ENCODE measurements at regions not wholly inside any gene's neighbourhood (a gene's known extent, or its start where the extent isn't known, plus 50 kb on each side); places are given as distances from the start of the nearest gene placed in this dataset.
"Not testable (repeated sequence)": the region's sequence is repeated elsewhere in the genome, so short reads cannot be mapped to it uniquely, and the experiment has no call there.

DNA sequence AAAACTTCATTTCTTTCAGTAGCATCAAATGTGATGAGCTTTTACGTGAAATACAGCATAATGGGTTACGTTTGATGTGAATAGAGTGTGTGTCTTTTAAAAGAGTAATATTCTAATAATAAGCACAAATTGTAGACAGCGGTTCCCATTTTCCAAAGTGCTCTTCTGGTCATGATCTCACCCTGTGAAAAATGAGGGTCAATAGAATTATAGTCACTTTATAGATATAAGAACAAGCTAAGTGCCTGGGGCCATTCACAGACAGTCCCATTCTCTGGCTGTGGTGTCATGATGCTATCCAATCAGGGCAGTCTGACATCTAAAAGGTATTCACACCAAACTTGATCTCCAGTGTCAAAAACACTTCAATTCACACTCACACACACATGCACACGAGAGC, 830.8 kb upstream of the AUTS2 start:
- Histone ChIP-seq H3K4me1 (ENCODE audit: control insufficient read depth, insufficient read depth, low read length) (peaks cover 5% of the 10 kb centered on the region), H3K27ac (ENCODE audit: low read depth, low read length) (no peak overlapping the region), H3K36me3 (ENCODE audit: control insufficient read depth, insufficient read depth, low read length) (no peaks in the 10 kb centered on the region), H3K27me3 (ENCODE audit: control insufficient read depth, insufficient read depth, low read length) (no peaks in the 10 kb centered on the region), H3K4me3 (ENCODE audit: low read depth, low read length) (no peak overlapping the region), H3K9me3 (ENCODE audit: control insufficient read depth, insufficient read depth, low read length) (no peaks in the 10 kb centered on the region)
- no peak for DNase-seq (ENCODE audit: low read depth in 4 of 6, low spot score in 6 of 6)
- no CpG with 5 or more reads among the region's 4 CpGs for WGBS (ENCODE audit: insufficient coverage)

DNA sequence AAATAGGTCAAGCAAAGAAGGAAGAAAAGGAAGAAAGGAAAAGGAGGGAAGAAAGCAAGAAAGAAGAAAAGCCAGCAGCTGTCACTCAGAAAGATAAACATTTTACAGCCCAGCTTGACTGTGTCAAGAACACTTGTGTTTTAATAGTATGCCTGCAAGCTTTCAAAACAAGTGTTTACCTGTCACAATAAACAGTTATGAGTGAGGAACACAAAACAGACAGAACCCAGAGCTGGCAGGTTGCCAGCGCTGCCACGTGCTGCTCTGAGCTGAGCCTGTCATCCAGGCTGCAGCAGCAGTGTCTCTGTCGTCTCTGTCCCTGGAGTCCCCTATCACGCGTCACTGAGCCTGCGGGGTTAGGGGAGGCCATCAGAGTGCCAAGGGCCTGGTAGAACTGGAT, 827.6 kb upstream of the AUTS2 start:
- no peaks in the 10 kb centered on the region for H3K27me3 ChIP-seq (ENCODE audit: control insufficient read depth, insufficient read depth, low read length)
- no peaks in the 10 kb centered on the region for H3K9me3 ChIP-seq (ENCODE audit: control insufficient read depth, insufficient read depth, low read length)
- H3K4me1 ChIP-seq (ENCODE audit: control insufficient read depth, insufficient read depth, low read length): peaks cover 5% of the 10 kb centered on the region
- H3K27ac ChIP-seq (ENCODE audit: low read depth, low read length): no peak overlapping the region
- H3K36me3 ChIP-seq (ENCODE audit: control insufficient read depth, insufficient read depth, low read length): no peaks in the 10 kb centered on the region
- no peak overlapping the region for H3K4me3 ChIP-seq (ENCODE audit: low read depth, low read length)
- peak in 2 of 6 donors; percentile 64 to 90 for DNase-seq (ENCODE audit: low read depth in 4 of 6, low spot score in 6 of 6)
- WGBS (ENCODE audit: insufficient coverage): 38% methylated on average over 6 of the region's 6 CpGs

DNA sequence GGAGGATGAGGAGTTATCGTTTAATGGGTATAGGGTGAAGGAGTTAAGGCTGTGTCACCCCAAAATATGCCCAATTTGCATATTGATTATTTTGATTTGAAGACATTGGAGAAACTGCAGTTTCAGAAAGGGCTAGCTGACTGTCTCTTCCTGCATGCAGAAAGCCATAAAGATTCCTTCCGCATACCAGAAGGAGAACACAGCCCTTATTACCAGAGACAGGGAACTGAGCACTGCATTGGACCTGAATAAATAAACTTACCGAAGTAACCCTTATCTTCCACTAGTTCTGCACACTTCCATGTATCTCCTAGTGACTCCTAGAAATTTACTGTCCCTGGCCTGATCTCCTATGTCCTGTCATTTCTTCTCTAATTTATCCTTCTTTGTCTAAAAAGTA, 821.9 kb upstream of the AUTS2 start:
- Histone ChIP-seq H3K27me3 (ENCODE audit: control insufficient read depth, insufficient read depth, low read length) (no peaks in the 10 kb centered on the region), H3K4me1 (ENCODE audit: control insufficient read depth, insufficient read depth, low read length) (no peaks in the 10 kb centered on the region), H3K36me3 (ENCODE audit: control insufficient read depth, insufficient read depth, low read length) (no peaks in the 10 kb centered on the region), H3K4me3 (ENCODE audit: low read depth, low read length) (no peak overlapping the region), H3K9me3 (ENCODE audit: control insufficient read depth, insufficient read depth, low read length) (no peaks in the 10 kb centered on the region), H3K27ac (ENCODE audit: low read depth, low read length) (no peak overlapping the region)
- no peak for DNase-seq (ENCODE audit: low read depth in 4 of 6, low spot score in 6 of 6)
- 78% methylated on average over 2 of the region's 3 CpGs for whole genome bisulfite sequencing (ENCODE audit: insufficient coverage)

DNA sequence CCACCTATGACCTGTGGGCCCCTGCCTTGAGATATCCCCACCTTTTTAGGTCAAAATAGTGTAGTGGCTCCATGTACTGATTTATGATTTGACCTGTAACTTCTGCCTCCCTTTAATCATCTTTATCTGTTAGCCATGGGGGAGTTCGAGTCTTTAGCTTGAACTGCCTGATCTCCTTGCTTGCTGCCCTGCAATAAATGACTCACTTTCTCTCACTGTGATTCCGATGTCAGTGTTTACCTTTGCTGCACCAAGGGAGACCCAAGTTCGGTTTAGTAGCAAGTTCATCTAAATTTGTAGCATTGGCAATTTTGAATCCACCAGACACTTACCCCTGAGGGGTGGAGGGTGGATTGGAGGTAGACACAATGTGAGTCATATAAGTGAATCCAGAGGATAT, 814.6 kb upstream of the AUTS2 start:
- WGBS (ENCODE audit: insufficient coverage): 83% methylated on average over 1 of the region's 3 CpGs
- Histone ChIP-seq H3K27ac (ENCODE audit: low read depth, low read length) (no peak overlapping the region), H3K4me3 (ENCODE audit: low read depth, low read length) (no peak overlapping the region), H3K4me1 (ENCODE audit: control insufficient read depth, insufficient read depth, low read length) (no peaks in the 10 kb centered on the region), H3K27me3 (ENCODE audit: control insufficient read depth, insufficient read depth, low read length) (peaks cover 4% of the 10 kb centered on the region), H3K9me3 (ENCODE audit: control insufficient read depth, insufficient read depth, low read length) (no peaks in the 10 kb centered on the region), H3K36me3 (ENCODE audit: control insufficient read depth, insufficient read depth, low read length) (no peaks in the 10 kb centered on the region)
- DNase-seq (ENCODE audit: low read depth in 4 of 6, low spot score in 6 of 6): no peak

DNA sequence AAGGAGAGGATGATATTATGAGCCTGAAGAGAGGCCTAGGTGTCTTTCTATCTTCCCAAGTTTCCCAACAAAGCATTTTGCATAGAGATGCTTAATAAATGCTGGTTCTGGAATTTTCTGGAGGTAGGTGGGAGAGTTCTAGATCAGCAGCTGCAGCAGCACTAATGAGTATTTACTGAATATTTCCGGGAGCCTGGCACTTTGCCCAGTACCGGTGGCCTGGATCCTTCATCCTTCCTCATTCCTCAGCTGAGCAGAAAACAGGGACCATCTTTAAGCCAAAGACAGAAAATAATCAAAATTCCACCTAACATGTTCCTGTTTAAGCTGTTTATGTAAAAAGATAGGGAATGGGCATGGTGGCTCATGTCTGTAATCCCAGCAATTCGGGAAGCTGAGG, 813.2 kb upstream of the AUTS2 start:
- Histone ChIP-seq H3K27me3 (ENCODE audit: control insufficient read depth, insufficient read depth, low read length) (peaks cover 4% of the 10 kb centered on the region), H3K9me3 (ENCODE audit: control insufficient read depth, insufficient read depth, low read length) (no peaks in the 10 kb centered on the region), H3K27ac (ENCODE audit: low read depth, low read length) (no peak overlapping the region), H3K36me3 (ENCODE audit: control insufficient read depth, insufficient read depth, low read length) (no peaks in the 10 kb centered on the region), H3K4me1 (ENCODE audit: control insufficient read depth, insufficient read depth, low read length) (no peaks in the 10 kb centered on the region), H3K4me3 (ENCODE audit: low read depth, low read length) (no peak overlapping the region)
- no peak for DNase-seq (ENCODE audit: low read depth in 4 of 6, low spot score in 6 of 6)
- 60% methylated on average over 1 of the region's 3 CpGs for WGBS (ENCODE audit: insufficient coverage)

DNA sequence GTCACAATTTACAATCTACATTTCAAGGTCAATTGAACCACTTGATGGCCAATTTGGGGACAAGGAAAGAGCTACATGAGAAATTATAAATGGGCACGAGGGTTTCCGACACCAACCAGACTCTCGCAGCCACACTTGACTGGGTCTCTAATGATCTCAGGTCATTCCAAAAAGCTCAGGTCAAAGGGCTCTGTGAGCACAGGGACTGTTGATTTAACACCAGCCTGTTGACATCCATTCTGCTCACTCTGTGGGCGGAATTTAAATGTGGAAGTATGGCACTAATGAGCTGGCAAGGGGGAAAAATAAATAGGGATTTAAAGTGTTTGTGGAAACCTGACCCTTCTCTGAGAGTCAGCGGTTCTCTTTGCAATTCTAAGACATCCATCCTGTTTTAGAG, 810.7 kb upstream of the AUTS2 start:
- Histone ChIP-seq H3K4me3 (ENCODE audit: low read depth, low read length) (no peak overlapping the region), H3K36me3 (ENCODE audit: control insufficient read depth, insufficient read depth, low read length) (no peaks in the 10 kb centered on the region), H3K27me3 (ENCODE audit: control insufficient read depth, insufficient read depth, low read length) (peaks cover 4% of the 10 kb centered on the region), H3K9me3 (ENCODE audit: control insufficient read depth, insufficient read depth, low read length) (no peaks in the 10 kb centered on the region), H3K4me1 (ENCODE audit: control insufficient read depth, insufficient read depth, low read length) (no peaks in the 10 kb centered on the region), H3K27ac (ENCODE audit: low read depth, low read length) (no peak overlapping the region)
- 42% methylated on average over 4 of the region's 5 CpGs for WGBS (ENCODE audit: insufficient coverage)
- peak in 1 of 6 donors; percentile 56 for DNase-seq (ENCODE audit: low read depth in 4 of 6, low spot score in 6 of 6)

DNA sequence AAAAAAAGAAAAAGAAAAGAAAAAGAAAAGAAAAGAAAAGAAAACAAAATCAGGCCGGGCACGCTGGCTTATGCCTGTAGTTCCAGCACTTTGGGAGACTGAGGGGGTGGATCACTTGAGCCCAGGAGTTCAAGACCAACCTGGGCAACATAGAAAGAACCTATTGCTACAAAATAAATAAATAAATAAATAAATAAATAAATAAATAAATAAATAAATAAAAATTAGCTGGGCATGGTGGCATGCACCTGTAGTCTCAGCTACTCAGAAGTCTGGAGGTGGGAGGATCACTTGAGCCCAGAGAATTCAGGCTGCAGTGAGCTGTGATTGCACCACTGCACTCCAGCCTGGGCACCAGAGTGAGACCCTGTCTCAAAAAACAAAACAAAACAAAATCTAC, 809.7 kb upstream of the AUTS2 start:
- not testable (repeated sequence) for H3K27ac ChIP-seq (ENCODE audit: low read depth, low read length); DNase-seq (ENCODE audit: low read depth in 4 of 6, low spot score in 6 of 6); H3K27me3 ChIP-seq (ENCODE audit: control insufficient read depth, insufficient read depth, low read length); H3K9me3 ChIP-seq (ENCODE audit: control insufficient read depth, insufficient read depth, low read length); H3K4me3 ChIP-seq (ENCODE audit: low read depth, low read length); H3K36me3 ChIP-seq (ENCODE audit: control insufficient read depth, insufficient read depth, low read length); H3K4me1 ChIP-seq (ENCODE audit: control insufficient read depth, insufficient read depth, low read length)
- WGBS (ENCODE audit: insufficient coverage): no CpG with 5 or more reads among the region's 2 CpGs

DNA sequence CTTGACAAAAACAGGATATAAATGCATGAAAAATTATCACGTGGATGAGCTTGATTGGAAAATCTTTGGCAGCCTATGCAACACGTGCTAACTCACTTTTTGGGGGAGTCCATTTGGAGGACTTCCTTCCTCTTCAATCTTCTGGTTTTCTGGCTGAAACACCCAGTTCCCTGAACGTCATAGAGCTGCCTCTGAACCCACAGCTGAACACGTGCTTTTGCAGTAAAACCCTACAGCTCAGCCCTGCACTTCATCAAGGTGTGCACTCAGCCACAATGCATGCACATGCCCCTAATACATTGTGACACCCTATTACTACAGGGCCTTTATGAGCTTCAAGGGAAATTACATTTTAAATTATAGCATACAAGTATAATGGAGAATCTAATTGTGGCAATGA, 808.7 kb upstream of the AUTS2 start:
- Histone ChIP-seq H3K27ac (ENCODE audit: low read depth, low read length) (no peak overlapping the region), H3K4me1 (ENCODE audit: control insufficient read depth, insufficient read depth, low read length) (no peaks in the 10 kb centered on the region), H3K4me3 (ENCODE audit: low read depth, low read length) (no peak overlapping the region), H3K27me3 (ENCODE audit: control insufficient read depth, insufficient read depth, low read length) (peaks cover 4% of the 10 kb centered on the region), H3K36me3 (ENCODE audit: control insufficient read depth, insufficient read depth, low read length) (no peaks in the 10 kb centered on the region), H3K9me3 (ENCODE audit: control insufficient read depth, insufficient read depth, low read length) (no peaks in the 10 kb centered on the region)
- peak in 1 of 6 donors; percentile 52 for DNase-seq (ENCODE audit: low read depth in 4 of 6, low spot score in 6 of 6)
- 58% methylated on average over 3 of the region's 4 CpGs for WGBS (ENCODE audit: insufficient coverage)

DNA sequence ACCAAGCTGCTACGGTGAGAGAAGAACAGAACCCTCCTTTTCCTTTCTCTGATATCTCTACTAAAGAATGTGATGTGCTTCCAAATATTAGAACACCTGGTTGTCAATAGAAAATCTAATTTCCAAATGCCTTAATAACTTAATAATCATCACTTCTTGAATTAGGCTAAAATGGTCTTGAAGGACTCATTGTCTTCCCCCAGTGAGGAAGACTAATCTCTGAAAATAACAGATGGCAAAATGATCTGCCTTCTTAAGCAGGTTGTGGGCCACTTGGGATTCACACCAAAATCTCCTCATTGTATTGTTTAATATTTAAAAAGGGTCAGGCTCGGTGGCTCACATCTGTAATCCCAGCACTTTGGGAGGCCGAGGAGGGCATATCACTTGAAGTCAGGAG, 805.9 kb upstream of the AUTS2 start:
- WGBS (ENCODE audit: insufficient coverage): no CpG with 5 or more reads among the region's 3 CpGs
- Histone ChIP-seq H3K9me3 (ENCODE audit: control insufficient read depth, insufficient read depth, low read length) (no peaks in the 10 kb centered on the region), H3K27ac (ENCODE audit: low read depth, low read length) (no peak overlapping the region), H3K4me3 (ENCODE audit: low read depth, low read length) (no peak overlapping the region), H3K4me1 (ENCODE audit: control insufficient read depth, insufficient read depth, low read length) (no peaks in the 10 kb centered on the region), H3K36me3 (ENCODE audit: control insufficient read depth, insufficient read depth, low read length) (no peaks in the 10 kb centered on the region), H3K27me3 (ENCODE audit: control insufficient read depth, insufficient read depth, low read length) (no peaks in the 10 kb centered on the region)
- DNase-seq (ENCODE audit: low read depth in 4 of 6, low spot score in 6 of 6): no peak

DNA sequence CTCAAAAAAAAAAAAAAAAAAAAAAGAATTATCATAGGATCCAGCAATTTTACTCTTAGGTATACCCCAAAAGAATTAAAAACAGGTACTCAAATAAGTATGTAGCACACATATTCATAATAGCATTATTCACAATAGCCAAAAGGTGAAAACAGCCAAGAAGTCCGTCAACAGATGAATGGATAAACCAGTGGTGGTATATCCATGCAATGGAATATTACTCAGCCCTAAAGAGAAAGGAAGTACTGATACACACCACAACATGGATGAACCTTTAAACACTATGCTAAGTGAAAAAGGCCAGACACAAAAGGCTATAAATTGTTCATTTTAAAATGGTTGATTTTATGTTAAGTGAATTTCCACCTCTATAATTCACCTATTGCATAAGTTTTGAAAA, 804.8 kb upstream of the AUTS2 start:
- Histone ChIP-seq H3K4me1 (ENCODE audit: control insufficient read depth, insufficient read depth, low read length) (no peaks in the 10 kb centered on the region), H3K36me3 (ENCODE audit: control insufficient read depth, insufficient read depth, low read length) (no peaks in the 10 kb centered on the region), H3K4me3 (ENCODE audit: low read depth, low read length) (no peak overlapping the region), H3K9me3 (ENCODE audit: control insufficient read depth, insufficient read depth, low read length) (no peaks in the 10 kb centered on the region), H3K27ac (ENCODE audit: low read depth, low read length) (no peak overlapping the region), H3K27me3 (ENCODE audit: control insufficient read depth, insufficient read depth, low read length) (no peaks in the 10 kb centered on the region)
- DNase-seq (ENCODE audit: low read depth in 4 of 6, low spot score in 6 of 6): no peak
- no CpG with 5 or more reads among the region's 1 CpG for WGBS (ENCODE audit: insufficient coverage)

Measured in spinal cord (tissue), 9 donors.